GM23248 (cell line): ENCODE measurements at regions not wholly inside any gene's neighbourhood (a gene's known extent, or its start where the extent isn't known, plus 50 kb on each side); places are given as distances from the start of the nearest gene placed in this dataset.

ENCODE experiments used
- EZH2 ChIP-seq: fragments of 200-600 bp; sonication (generic); IDR thresholded peaks from 2 replicates; pipeline ENCODE4 v1.6.1; 2018; ENCODE audit warnings: antibody characterized with exemption, mild to moderate bottlenecking; ENCODE audit not compliant: insufficient read depth, poor library complexity, severe bottlenecking
- EZH2phosphoT487 ChIP-seq: fragments of 200-600 bp; sonication (generic); IDR thresholded peaks from 2 replicates; pipeline ENCODE4 v1.6.1; 2018; ENCODE audit warnings: antibody characterized with exemption, moderate library complexity, mild to moderate bottlenecking, low read depth; ENCODE audit not compliant: insufficient read depth

- no peak for TF ChIP-seq EZH2phosphoT487
- no peak for TF ChIP-seq EZH2
These were observed 705.7 kb upstream of the SLC35B3 start for GRCh38 chr6:9140951-9141460.
